Stimulated activated CD8-positive, alpha-beta memory T cell treated with anti-CD3 and anti-CD28 coated beads, Interleukin-4, amount 100 ng/mL, for 48 hours (primary cell): ENCODE measurements at regions not wholly inside any gene's neighbourhood (a gene's known extent, or its start where the extent isn't known, plus 50 kb on each side); places are given as distances from the start of the nearest gene placed in this dataset.

Source experiments
- DNase-seq: peaks from one replicate; pipeline ENCODE4 v3.0.0-alpha.2; 2020

- DNase-seq = no peak
These were observed 275.9 kb downstream of the CDH20 start for GRCh38 chr18:61609131-61609530.

GRCh38 chr18:61608316-61608715 lies 275.1 kb downstream of the CDH20 start:
- no peak for DNase-seq

- no peak for DNase-seq
These were observed 274.6 kb downstream of the CDH20 start for GRCh38 chr18:61607867-61608266.

GRCh38 chr18:61606759-61607158 lies 273.5 kb downstream of the CDH20 start:
- no peak for DNase-seq

- no peak for DNase-seq
These were observed 272.9 kb downstream of the CDH20 start for GRCh38 chr18:61606068-61606660.

- no peak for DNase-seq
These were observed 272.3 kb downstream of the CDH20 start for GRCh38 chr18:61605376-61606067.
